NCI-H2227 (cell line): ENCODE measurements at regions not wholly inside any gene's neighbourhood (a gene's known extent, or its start where the extent isn't known, plus 50 kb on each side); places are given as distances from the start of the nearest gene placed in this dataset.

Experiments used
- DNase-seq: peaks from one replicate; lab custom pipeline; 2025; ENCODE audit not compliant: unreplicated experiment; lab: John Stamatoyannopoulos, UW

GRCh38 chr2:128380061-128380889 lies 61.6 kb upstream of the HS6ST1 start:
- no peak for DNase-seq

GRCh38 chr2:128380961-128381938 lies 62.6 kb upstream of the HS6ST1 start:
- DNase-seq = peak; percentile 73

- no peak for DNase-seq
These were observed 65.8 kb upstream of the HS6ST1 start for GRCh38 chr2:128384446-128384845.

- DNase-seq = no peak
These were observed 66.3 kb upstream of the HS6ST1 start for GRCh38 chr2:128384956-128385355.

- no peak for DNase-seq
These were observed 66.7 kb upstream of the HS6ST1 start for GRCh38 chr2:128385365-128385764.

GRCh38 chr2:128386066-128386465 lies 67.4 kb upstream of the HS6ST1 start:
- DNase-seq = no peak

- DNase-seq = no peak
These were observed 69.9 kb upstream of the HS6ST1 start for GRCh38 chr2:128388499-128388941.

GRCh38 chr2:128389388-128390086 lies 70.9 kb upstream of the HS6ST1 start:
- DNase-seq = no peak

- DNase-seq = no peak
These were observed 71.8 kb upstream of the HS6ST1 start for GRCh38 chr2:128390256-128390990.

- no peak for DNase-seq
These were observed 72.4 kb upstream of the HS6ST1 start for GRCh38 chr2:128390991-128391630.

- DNase-seq = no peak
These were observed 73.0 kb upstream of the HS6ST1 start for GRCh38 chr2:128391679-128392078.

- DNase-seq = no peak
These were observed 73.5 kb upstream of the HS6ST1 start for GRCh38 chr2:128392207-128392606.

- DNase-seq = no peak
These were observed 75.5 kb upstream of the HS6ST1 start for GRCh38 chr2:128394007-128394730.

- DNase-seq = no peak
These were observed 76.5 kb upstream of the HS6ST1 start for GRCh38 chr2:128395196-128395595.

- no peak for DNase-seq
These were observed 77.2 kb upstream of the HS6ST1 start for GRCh38 chr2:128395640-128396499.

GRCh38 chr2:128396500-128396891 lies 77.8 kb upstream of the HS6ST1 start:
- peak; percentile 19 for DNase-seq

- no peak for DNase-seq
These were observed 78.3 kb upstream of the HS6ST1 start for GRCh38 chr2:128396946-128397345.

GRCh38 chr2:128399256-128399655 lies 80.6 kb upstream of the HS6ST1 start:
- DNase-seq = no peak
